GM21619 (cell line): ENCODE measurements at regions not wholly inside any gene's neighbourhood (a gene's known extent, or its start where the extent isn't known, plus 50 kb on each side); places are given as distances from the start of the nearest gene placed in this dataset.
A peak's percentile ranks its signal among the peaks of the same experiment; 100 is the strongest.

Experiments used
- ATAC-seq: cut with Tn5 transposase; IDR thresholded peaks from one replicate; pipeline ENCODE4 v1.9.1; 2021; ENCODE audit not compliant: unreplicated experiment

DNA sequence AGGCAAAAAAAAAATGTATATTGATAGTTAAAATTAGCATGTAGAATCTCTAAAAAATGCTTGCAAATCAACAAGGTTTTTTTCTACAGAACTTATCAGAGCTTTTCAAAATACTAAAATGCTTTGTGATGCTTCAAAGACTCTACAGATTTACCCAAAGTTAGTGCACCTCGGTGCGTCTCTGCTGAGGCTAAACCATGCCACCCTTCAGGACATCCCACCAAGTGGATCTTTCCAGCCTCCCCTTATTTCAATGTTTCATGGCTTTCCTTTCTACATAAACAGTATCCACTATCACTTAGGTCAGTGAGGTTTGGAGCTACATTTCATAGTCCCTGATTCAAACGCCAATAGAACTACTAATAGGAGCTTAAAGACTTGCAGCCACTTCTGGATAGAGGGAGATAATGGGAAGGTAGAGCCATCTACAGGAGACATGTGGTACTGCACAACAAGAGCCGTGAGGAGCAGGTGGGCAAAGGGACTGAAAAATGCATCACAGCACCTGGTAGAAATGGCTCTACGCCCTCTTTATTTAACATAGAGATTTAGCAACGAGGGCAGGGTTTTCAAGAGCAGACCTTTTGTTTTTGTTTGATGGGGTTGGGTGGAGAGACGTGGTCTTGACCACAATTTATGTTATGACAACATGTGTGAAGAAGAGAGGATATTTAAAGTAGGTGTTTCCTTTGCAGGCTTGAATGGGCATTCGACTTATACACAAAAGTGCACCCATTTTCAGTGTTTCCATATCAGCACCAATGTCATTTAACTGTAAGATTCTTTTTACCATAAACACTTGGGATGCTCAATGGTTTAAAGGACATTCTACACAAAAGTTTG, 56.1 kb upstream of the SLC35G4 start:
- ATAC-seq: peak; percentile 77

DNA sequence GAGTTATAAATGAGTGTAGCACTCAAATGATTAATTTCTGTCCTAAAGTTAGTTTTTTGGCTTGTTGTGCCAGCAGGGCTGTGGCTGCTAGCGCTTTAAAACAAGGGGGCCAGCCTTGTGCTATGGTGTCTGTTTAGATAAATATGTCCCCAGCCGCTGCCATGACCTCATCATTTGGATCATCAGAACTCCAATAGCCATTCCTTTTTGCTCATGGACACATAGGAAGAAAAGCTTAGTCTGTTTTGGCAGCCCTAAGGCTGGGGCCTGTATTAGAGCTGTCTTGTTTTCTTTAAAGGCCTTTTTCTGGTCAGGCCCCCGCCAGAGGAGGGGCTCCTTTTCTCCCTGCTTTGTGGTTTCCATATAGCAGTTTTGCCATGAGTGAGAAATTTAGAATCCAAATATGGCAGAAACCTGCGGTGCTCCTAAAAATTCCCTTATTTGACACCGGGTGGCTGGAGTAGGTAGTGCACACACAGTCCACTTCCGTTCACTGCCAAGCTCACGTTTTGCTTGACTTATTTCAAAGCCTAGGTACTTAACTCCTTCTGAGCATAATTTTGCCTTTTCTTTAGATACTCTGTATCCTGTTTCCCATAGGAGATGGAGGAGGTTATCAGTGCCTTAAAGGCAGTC, 60.4 kb upstream of the SLC35G4 start:
- no peak for ATAC-seq

GRCh38 chr18:11548396-11548795, 61.0 kb upstream of the SLC35G4 start:
- no peak for ATAC-seq

DNA sequence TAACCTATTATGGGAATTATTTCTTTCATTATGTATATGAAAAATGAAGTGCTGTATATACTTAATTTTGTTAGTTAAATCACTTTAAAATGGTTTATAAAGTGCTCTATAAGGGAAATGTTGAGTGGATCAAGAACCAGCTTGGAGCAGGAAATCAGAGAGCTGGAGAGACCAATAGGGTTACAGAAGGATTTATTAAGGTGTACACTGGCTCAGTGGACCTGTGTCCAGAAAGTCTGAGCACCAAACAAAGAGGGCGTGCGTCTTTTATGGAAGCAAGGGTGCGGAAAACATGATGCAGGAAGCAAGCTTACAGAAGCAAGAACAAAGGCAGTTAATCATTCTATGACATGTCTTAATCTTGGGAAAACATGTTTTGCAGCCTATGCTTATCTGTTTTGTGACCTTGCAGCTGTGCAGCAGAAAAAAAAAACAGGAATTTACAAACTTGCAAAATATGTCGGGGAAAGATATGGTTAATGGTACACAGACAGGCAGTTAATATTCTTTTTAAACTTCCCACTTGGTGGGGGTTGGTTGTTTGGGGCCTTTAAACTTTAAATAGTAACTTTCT, 65.2 kb upstream of the SLC35G4 start:
- ATAC-seq: no peak

- no peak for ATAC-seq
Measured at GRCh38 chr18:11541179-11541578, 68.2 kb upstream of the SLC35G4 start.

DNA sequence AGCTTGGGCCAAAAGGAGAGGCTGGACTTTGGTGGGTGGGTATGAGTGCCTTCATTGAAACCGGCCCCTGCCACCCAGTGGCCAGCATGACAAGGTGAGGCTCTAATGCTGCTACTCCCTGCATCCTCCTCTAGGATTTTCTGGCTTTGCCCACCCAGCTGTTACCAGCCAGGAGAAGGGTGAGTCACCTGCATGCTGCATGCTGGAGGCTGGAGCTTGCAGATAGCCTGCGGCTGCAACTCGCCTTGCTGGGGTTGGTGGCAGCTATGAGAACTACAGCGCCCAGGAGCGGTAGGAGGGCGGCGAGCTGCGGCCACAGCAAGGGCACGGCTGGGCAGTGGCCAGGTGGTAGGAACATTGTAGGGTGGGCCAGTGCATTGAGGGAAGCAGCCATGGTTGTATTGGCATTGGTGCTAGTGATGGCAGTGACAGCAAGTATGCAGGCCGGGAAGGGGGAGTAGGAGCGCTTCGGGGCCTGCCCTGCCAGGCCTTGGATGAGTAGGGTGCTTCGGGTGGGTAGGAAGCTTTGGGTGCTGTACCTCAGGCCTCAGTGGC, 75.4 kb upstream of the SLC35G4 start:
- ATAC-seq: no peak

GRCh38 chr18:11533513-11533890, 75.9 kb upstream of the SLC35G4 start:
- ATAC-seq: no peak

GRCh38 chr18:11532758-11533512, 76.5 kb upstream of the SLC35G4 start:
- no peak for ATAC-seq

DNA sequence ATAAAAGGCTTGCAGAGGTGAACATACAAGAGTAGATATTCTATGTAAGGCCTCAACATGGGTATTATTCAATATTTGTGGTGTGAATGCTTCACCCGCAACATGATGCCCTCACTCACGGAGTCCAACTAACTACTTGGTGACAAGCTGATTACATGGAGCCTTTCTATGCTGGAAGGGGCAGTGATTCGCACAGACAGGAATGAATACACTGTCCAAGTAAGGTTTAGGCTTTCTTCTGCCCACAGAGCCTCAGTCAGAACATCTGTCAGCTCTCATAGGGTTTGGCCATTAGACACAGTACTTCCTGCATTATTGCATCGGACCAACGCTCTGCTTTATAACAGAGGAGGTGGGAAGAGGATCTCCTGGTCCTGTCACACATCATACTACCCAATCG, 80.3 kb upstream of the SLC35G4 start:
- no peak for ATAC-seq

DNA sequence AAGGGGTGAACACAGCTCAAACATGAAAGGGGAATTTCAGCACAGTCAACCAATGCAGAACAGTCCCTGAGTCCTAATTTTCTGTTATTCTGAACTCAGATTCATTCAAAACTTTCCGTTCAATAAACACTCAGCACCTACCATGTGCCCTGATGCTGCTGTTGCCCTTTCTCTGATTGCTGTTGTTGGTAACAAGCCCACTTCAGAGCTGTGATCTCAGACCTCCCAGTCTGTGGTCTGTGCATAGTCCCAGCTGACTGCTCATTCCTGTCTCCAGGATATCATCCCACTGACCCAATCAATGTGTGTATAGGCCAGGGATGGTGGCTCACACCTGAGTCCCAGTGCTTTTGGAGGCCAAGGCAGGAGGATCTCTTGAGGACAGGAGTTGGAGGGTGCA, 82.7 kb upstream of the SLC35G4 start:
- no peak for ATAC-seq

DNA sequence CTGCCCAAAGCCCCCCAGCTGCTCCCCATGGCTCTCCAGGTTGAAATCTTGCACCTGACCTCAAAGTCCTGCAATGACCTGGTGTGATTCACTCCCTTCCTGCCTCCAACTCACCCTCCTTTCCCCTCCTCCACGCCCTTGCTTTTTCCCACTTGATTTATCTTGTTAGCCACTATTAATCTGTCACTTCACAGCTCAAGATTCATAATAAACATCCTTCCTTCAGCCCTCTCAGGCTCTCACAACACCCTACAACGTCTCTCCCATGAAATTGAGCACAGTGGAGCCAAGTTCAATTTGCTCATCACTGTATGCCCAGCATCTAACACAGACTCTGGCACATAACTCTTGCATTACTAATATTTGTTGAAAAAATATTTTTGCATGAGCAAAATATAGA, 85.6 kb upstream of the SLC35G4 start:
- ATAC-seq: no peak

DNA sequence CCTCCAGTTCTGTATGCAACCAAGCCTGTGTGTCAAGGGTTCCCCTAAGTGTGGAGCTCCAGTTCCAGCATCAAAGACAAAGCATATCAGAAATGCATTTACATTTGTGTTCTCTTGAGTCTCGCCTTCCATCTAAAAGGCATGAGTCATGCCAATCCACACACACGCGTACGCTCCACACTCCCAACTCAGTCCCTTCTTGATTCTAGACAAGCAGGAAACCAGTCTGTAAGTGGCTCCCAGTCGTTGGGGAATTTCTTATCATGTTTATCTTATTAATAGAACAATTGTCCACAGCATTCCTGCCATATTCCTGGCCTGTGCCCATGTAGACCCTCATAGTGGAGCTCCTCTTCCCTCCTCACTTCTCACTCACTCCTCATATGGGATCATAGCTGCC, 86.4 kb upstream of the SLC35G4 start:
- ATAC-seq: no peak

- ATAC-seq: no peak
Measured at GRCh38 chr18:11521853-11522252, 87.5 kb upstream of the SLC35G4 start.

GRCh38 chr18:11520536-11520935, 88.9 kb upstream of the SLC35G4 start:
- ATAC-seq: no peak

DNA sequence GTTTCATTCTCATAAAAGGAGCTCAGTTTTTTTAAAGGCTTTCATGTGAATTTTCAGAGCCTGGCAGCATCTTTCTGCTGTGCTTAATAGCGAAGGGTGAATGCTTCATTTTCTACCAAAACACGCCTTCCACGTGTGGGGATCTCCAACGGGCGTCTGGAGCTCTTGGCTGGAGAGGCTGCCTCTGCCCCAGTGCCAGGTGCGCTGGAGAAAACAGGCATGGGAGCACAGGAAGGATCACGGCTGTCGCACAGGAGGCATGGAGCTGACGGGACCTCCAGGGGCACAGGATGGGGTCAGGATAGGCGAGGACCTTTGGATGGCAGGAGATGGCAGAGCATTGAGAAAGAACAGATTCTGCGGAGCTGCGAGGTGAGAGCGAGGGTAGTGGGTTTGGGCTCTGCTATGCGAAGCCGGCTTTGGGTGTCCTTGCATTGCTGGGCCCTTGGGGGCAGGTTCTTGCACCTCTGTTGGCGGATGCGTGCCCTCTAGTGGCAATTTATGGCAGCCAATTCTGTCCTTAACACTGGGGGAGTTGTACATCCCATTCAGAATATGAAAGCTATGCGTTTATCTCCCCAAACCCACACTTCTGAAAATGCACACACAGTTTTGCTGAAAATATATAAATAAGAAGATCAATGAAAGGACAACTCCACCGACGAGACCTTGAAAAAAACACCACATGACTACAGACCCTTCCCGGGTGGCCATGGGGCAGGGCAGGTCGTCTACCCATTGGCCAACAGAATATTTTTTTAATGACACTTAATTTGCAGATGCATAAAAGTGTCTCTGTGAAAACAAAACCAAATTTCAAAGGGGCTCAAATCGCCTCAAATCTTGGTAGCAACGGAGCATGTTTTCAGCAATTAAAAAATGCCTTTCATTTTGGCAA, 90.4 kb upstream of the SLC35G4 start:
- ATAC-seq: peak; percentile 74

DNA sequence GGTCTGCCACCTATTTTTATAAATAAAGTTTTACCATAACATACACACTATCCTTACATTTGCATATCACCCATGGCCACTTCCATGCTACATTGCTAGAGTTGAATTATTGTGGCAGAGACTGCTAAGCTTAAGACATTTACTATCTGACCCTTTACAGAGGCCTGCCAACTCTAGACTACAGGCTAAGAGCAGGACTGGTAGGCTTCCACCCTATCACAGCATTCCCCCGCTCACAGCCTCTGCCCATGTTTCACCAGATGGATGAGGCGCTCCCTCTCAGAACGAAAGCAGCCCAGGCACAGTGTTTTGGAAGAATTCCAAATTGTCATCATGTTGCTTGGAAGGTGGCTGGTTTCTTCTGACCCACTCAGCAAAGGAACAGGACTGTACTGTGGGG, 91.7 kb upstream of the SLC35G4 start:
- no peak for ATAC-seq

- no peak for ATAC-seq
Measured at GRCh38 chr18:11516751-11517503, 92.5 kb upstream of the SLC35G4 start.

- ATAC-seq: no peak
Measured at GRCh38 chr18:11514267-11514666, 95.1 kb upstream of the SLC35G4 start.
